Mesenchymal stem cell (in vitro differentiated cells and primary cell): ENCODE measurements at regions not wholly inside any gene's neighbourhood (a gene's known extent, or its start where the extent isn't known, plus 50 kb on each side); places are given as distances from the start of the nearest gene placed in this dataset.
"Not testable (repeated sequence)": the region's sequence is repeated elsewhere in the genome, so short reads cannot be mapped to it uniquely, and the experiment has no call there.

ENCODE experiments used
- DNase-seq: peaks from one replicate; pipeline ENCODE4 v3.0.0-alpha.2; 2013
- H2AFZ ChIP-seq: one replicate; pipeline ENCODE4 v1.6.1; 2013; ENCODE audit warnings: low read depth, mild to moderate bottlenecking, control low read depth, inconsistent platforms, low read length, moderate library complexity
- H2AK5ac ChIP-seq: 2 replicates; pipeline ENCODE4 v1.6.1; 2013; ENCODE audit warnings: low read length, moderate library complexity, mild to moderate bottlenecking, inconsistent platforms; ENCODE audit not compliant: severe bottlenecking
- H2BK120ac ChIP-seq: one replicate; pipeline ENCODE4 v1.6.1; 2013; ENCODE audit warnings: low read depth, mild to moderate bottlenecking, inconsistent platforms, low read length, moderate library complexity
- H2BK12ac ChIP-seq, 2 experiments: one replicate each; pipeline ENCODE4 v1.6.1; 2013; ENCODE audit warnings: inconsistent platforms in 2 of 2, low read length in 2 of 2, mild to moderate bottlenecking in 2 of 2, moderate library complexity in 2 of 2, control low read depth in 1 of 2
- H2BK15ac ChIP-seq: one replicate; pipeline ENCODE4 v1.6.1; 2013; ENCODE audit warnings: mild to moderate bottlenecking, low read depth, inconsistent platforms; ENCODE audit not compliant: poor library complexity, severe bottlenecking
- H2BK5ac ChIP-seq: 2 replicates; pipeline ENCODE4 v1.6.1; 2013; ENCODE audit warnings: low read depth, mild to moderate bottlenecking, low read length, control low read depth, inconsistent platforms; ENCODE audit not compliant: poor library complexity, severe bottlenecking
- H3K14ac ChIP-seq, 2 experiments: one replicate each; pipeline ENCODE4 v1.6.1; 2013; ENCODE audit warnings: inconsistent platforms in 2 of 2, low read length in 2 of 2, control low read depth in 1 of 2, mild to moderate bottlenecking in 1 of 2, moderate library complexity in 1 of 2
- H3K18ac ChIP-seq, 2 experiments: one replicate each; pipeline ENCODE4 v1.6.1; 2013; ENCODE audit warnings: inconsistent platforms in 2 of 2, low read length in 2 of 2, control low read depth in 1 of 2, low read depth in 1 of 2, mild to moderate bottlenecking in 1 of 2
- H3K23ac ChIP-seq, 2 experiments: one replicate each; pipeline ENCODE4 v1.6.1; 2013; ENCODE audit warnings: inconsistent platforms in 2 of 2, low read length in 2 of 2, mild to moderate bottlenecking in 2 of 2, moderate library complexity in 2 of 2, control low read depth in 1 of 2
- H3K27ac ChIP-seq: 2 replicates; pipeline ENCODE4 v1.5.1; 2013; ENCODE audit warnings: mild to moderate bottlenecking, moderate library complexity, low read length, control low read depth, inconsistent platforms; ENCODE audit not compliant: poor library complexity, severe bottlenecking
- H3K27me3 ChIP-seq, 2 experiments: 2 replicates each; pipeline versions ENCODE4 v1.6.1 to v1.7.0; 2013; ENCODE audit warnings: low read length in 2 of 2, mild to moderate bottlenecking in 2 of 2, moderate library complexity in 2 of 2, control low read depth in 1 of 2, inconsistent platforms in 1 of 2; ENCODE audit not compliant: control insufficient read depth in 1 of 2, insufficient read depth in 1 of 2
- H3K36me3 ChIP-seq, 2 experiments: 2 replicates each; pipeline versions ENCODE4 v1.6.1 to v1.7.0; 2013; ENCODE audit warnings: low read length in 2 of 2, control low read depth in 1 of 2, inconsistent platforms in 1 of 2, low read depth in 1 of 2, mild to moderate bottlenecking in 1 of 2; ENCODE audit not compliant: insufficient read depth in 2 of 2, control insufficient read depth in 1 of 2
- H3K4ac ChIP-seq, 2 experiments: one replicate each; pipeline ENCODE4 v1.6.1; 2013; ENCODE audit warnings: inconsistent platforms in 2 of 2, low read length in 2 of 2, mild to moderate bottlenecking in 2 of 2, moderate library complexity in 2 of 2, control low read depth in 1 of 2, low read depth in 1 of 2
- H3K4me1 ChIP-seq: 2 replicates; pipeline ENCODE4 v1.6.1; 2013; ENCODE audit warnings: low read depth, low read length, control low read depth; ENCODE audit not compliant: control insufficient read depth, insufficient read depth
- H3K4me2 ChIP-seq: 2 replicates; pipeline ENCODE4 v1.6.1; 2013; ENCODE audit warnings: low read length, mild to moderate bottlenecking, inconsistent platforms; ENCODE audit not compliant: poor library complexity, severe bottlenecking
- H3K4me3 ChIP-seq, 2 experiments: 2 replicates each; pipeline versions ENCODE4 v1.5.1 to v1.7.0; 2013; ENCODE audit warnings: low read length in 2 of 2, mild to moderate bottlenecking in 2 of 2, control low read depth in 1 of 2, low read depth in 1 of 2; ENCODE audit not compliant: insufficient read depth in 1 of 2
- H3K79me1 ChIP-seq: replicated peaks from 2 replicates; pipeline ENCODE4 v1.6.1; 2013; ENCODE audit warnings: mild to moderate bottlenecking, control low read depth, low read length, inconsistent platforms; ENCODE audit not compliant: poor library complexity, severe bottlenecking
- H3K9ac ChIP-seq: 2 replicates; pipeline ENCODE4 v1.7.0; 2013; ENCODE audit warnings: mild to moderate bottlenecking, low read length, moderate library complexity
- H3K9me3 ChIP-seq: 2 replicates; pipeline ENCODE4 v1.7.0; 2013; ENCODE audit warnings: mild to moderate bottlenecking, low read length; ENCODE audit not compliant: control insufficient read depth
- H4K8ac ChIP-seq: one replicate; pipeline ENCODE4 v1.6.1; 2013; ENCODE audit warnings: inconsistent platforms, mild to moderate bottlenecking, low read length, moderate library complexity
- H4K91ac ChIP-seq: one replicate; pipeline ENCODE4 v1.6.1; 2013; ENCODE audit warnings: mild to moderate bottlenecking, low read length, inconsistent platforms
- WGBS: methylation state at CpG from one replicate; pipeline ENCODE4 v1.1.7; 2013; ENCODE audit warnings: mixed read lengths; 5-methylcytosine and 5-hydroxymethylcytosine counted together

- not testable (repeated sequence) for H2BK120ac ChIP-seq, H3K27me3 ChIP-seq, H3K79me1 ChIP-seq, DNase-seq, H4K91ac ChIP-seq, H3K9ac ChIP-seq, H3K4me3 ChIP-seq, H4K8ac ChIP-seq, H3K23ac ChIP-seq, H2BK15ac ChIP-seq, H3K4me2 ChIP-seq, H2BK12ac ChIP-seq, H2AK5ac ChIP-seq, H3K4me1 ChIP-seq, H2BK5ac ChIP-seq, H3K27ac ChIP-seq, H3K36me3 ChIP-seq, H3K4ac ChIP-seq, H3K18ac ChIP-seq, H3K14ac ChIP-seq, H2AFZ ChIP-seq
- peaks cover 46% of the 10 kb centered on the region for H3K9me3 ChIP-seq
- 74% methylated on average over 3 of the region's 3 CpGs for WGBS
Observed at GRCh38 chr7:106342049-106342448, 57.3 kb upstream of the NAMPT start.

DNA sequence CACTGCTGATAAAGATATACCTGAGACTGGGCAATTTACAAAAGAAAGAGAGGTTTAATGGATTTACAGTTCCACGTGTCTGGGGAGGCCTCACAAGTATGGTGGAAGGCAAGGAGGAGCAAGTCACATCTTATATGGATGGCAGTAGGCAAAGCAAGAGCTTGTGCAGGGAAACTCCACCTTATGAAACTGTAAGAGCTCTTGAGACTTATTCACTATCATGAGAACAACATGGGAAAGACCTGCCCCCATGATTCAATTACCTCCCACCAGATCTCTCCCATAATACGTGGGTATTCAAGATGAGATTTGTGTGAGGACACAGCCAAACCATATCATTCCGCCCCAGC, 55.4 kb upstream of the NAMPT start:
- not testable (repeated sequence) for H3K4me1 ChIP-seq, H3K79me1 ChIP-seq, H3K36me3 ChIP-seq, H2BK5ac ChIP-seq, H3K4ac ChIP-seq, H2AFZ ChIP-seq, DNase-seq, H3K4me3 ChIP-seq, H2BK120ac ChIP-seq, H3K23ac ChIP-seq, H2BK12ac ChIP-seq, H3K9ac ChIP-seq, H3K27ac ChIP-seq, H4K8ac ChIP-seq, H3K18ac ChIP-seq, H2AK5ac ChIP-seq, H2BK15ac ChIP-seq, H4K91ac ChIP-seq, H3K4me2 ChIP-seq, H3K14ac ChIP-seq, H3K27me3 ChIP-seq
- peaks cover 56% of the 10 kb centered on the region for H3K9me3 ChIP-seq
- whole genome bisulfite sequencing: 67% methylated on average over 3 of the region's 3 CpGs

- Histone ChIP-seq H3K14ac (no peak overlapping the region), H2BK12ac (no peak overlapping the region), H3K18ac (no peak overlapping the region), H2BK120ac (no peak overlapping the region), H3K36me3 (no peaks in the 10 kb centered on the region), H2AK5ac (no peak overlapping the region), H3K23ac (no peak overlapping the region), H3K4ac (no peak overlapping the region), H3K79me1 (no peaks in the 10 kb centered on the region), H4K8ac (no peak overlapping the region), H2AFZ (no peak overlapping the region), H3K9ac (no peak overlapping the region), H4K91ac (no peak overlapping the region), H2BK5ac (no peak overlapping the region), H3K27me3 (no peaks in the 10 kb centered on the region), H2BK15ac (no peak overlapping the region), H3K4me2 (no peak overlapping the region), H3K4me3 (no peak overlapping the region), H3K27ac (no peak overlapping the region), H3K9me3 (peaks cover 56% of the 10 kb centered on the region), H3K4me1 (no peaks in the 10 kb centered on the region)
- no peak for DNase-seq
- no CpG with 5 or more reads among the region's 1 CpG for WGBS
Observed at GRCh38 chr7:106339513-106340246, 54.9 kb upstream of the NAMPT start.

- Histone ChIP-seq H3K4ac (no peak overlapping the region), H2BK12ac (no peak overlapping the region), H3K4me2 (no peak overlapping the region), H2AFZ (no peak overlapping the region), H3K14ac (no peak overlapping the region), H2BK120ac (no peak overlapping the region), H4K8ac (no peak overlapping the region), H2BK15ac (no peak overlapping the region), H3K79me1 (no peaks in the 10 kb centered on the region), H3K27ac (no peak overlapping the region), H4K91ac (no peak overlapping the region), H3K36me3 (no peaks in the 10 kb centered on the region), H3K23ac (no peak overlapping the region), H3K27me3 (no peaks in the 10 kb centered on the region), H3K4me3 (no peak overlapping the region), H3K9ac (no peak overlapping the region), H3K18ac (no peak overlapping the region), H3K4me1 (no peaks in the 10 kb centered on the region), H2BK5ac (no peak overlapping the region), H2AK5ac (no peak overlapping the region), H3K9me3 (peaks cover 46% of the 10 kb centered on the region)
- no CpG with 5 or more reads among the region's 2 CpGs for WGBS
- no peak for DNase-seq
Observed at GRCh38 chr7:106337754-106338153, 53.0 kb upstream of the NAMPT start.
